DND-41 (cell line): ENCODE measurements at regions not wholly inside any gene's neighbourhood (a gene's known extent, or its start where the extent isn't known, plus 50 kb on each side); places are given as distances from the start of the nearest gene placed in this dataset.

Experiments used
- ATAC-seq: fragments of 200-7000 bp; cut with Tn5 transposase; 3 replicates; pipeline ENCODE4 v1.9.1; 2021; ENCODE audit warnings: low read depth; ENCODE audit not compliant: insufficient read depth
- DNase-seq: peaks from one replicate; pipeline ENCODE4 v3.0.0-alpha.2; 2020
- H2AFZ ChIP-seq: 2 replicates; pipeline ENCODE4 v1.6.0; 2012; ENCODE audit warnings: low read depth, low read length
- H3K27ac ChIP-seq: 2 replicates; pipeline ENCODE4 v1.5.1; 2012; ENCODE audit warnings: low read length, inconsistent platforms
- H3K27me3 ChIP-seq: fragments of 200-600 bp; sonication (generic); 2 replicates; pipeline ENCODE4 v1.6.0; 2012; ENCODE audit warnings: low read length, mild to moderate bottlenecking, inconsistent platforms; ENCODE audit not compliant: insufficient read depth, poor library complexity
- H3K36me3 ChIP-seq: 2 replicates; pipeline ENCODE4 v1.5.1; 2012; ENCODE audit warnings: low read length, inconsistent platforms; ENCODE audit not compliant: insufficient read depth
- H3K4me1 ChIP-seq: 2 replicates; pipeline ENCODE4 v1.5.1; 2012; ENCODE audit warnings: mild to moderate bottlenecking, low read length; ENCODE audit not compliant: insufficient read depth
- H3K4me2 ChIP-seq: 2 replicates; pipeline ENCODE4 v1.6.0; 2012; ENCODE audit warnings: mild to moderate bottlenecking, moderate library complexity, low read length, inconsistent platforms; ENCODE audit not compliant: insufficient read depth
- H3K4me3 ChIP-seq, 2 experiments: fragments of 200-600 bp in 1 of 2; shearing (Covaris generic) in 1 of 2; 2 replicates each; pipeline ENCODE4 v1.5.1; 2012 to 2016; ENCODE audit warnings: inconsistent platforms in 2 of 2, low read length in 2 of 2, mild to moderate bottlenecking in 2 of 2, low read depth in 1 of 2, moderate library complexity in 1 of 2
- H3K79me2 ChIP-seq: 2 replicates; pipeline ENCODE4 v1.6.0; 2012; ENCODE audit warnings: low read length, inconsistent platforms; ENCODE audit not compliant: insufficient read depth
- H3K9ac ChIP-seq: 2 replicates; pipeline ENCODE4 v1.6.0; 2012; ENCODE audit warnings: low read depth, mild to moderate bottlenecking, inconsistent platforms, low read length, moderate library complexity
- H3K9me3 ChIP-seq: 2 replicates; pipeline ENCODE4 v1.5.1; 2012; ENCODE audit warnings: low read length, moderate library complexity, mild to moderate bottlenecking, inconsistent platforms; ENCODE audit not compliant: insufficient read depth, severe bottlenecking
- H4K20me1 ChIP-seq: 2 replicates; pipeline ENCODE4 v1.6.0; 2012; ENCODE audit warnings: low read length; ENCODE audit not compliant: insufficient read depth
- EZH2 ChIP-seq: IDR thresholded peaks from 3 replicates; pipeline ENCODE4 v1.6.1; 2012; ENCODE audit warnings: borderline replicate concordance, low read depth, mild to moderate bottlenecking, moderate library complexity, low read length, inconsistent platforms; ENCODE audit not compliant: severe bottlenecking
- TF ChIP-seq, protein P1 (sequence below): IDR thresholded peaks from 2 replicates; pipeline ENCODE4 v1.5.1; 2012; ENCODE audit warnings: borderline replicate concordance, low read length, moderate library complexity, mild to moderate bottlenecking; ENCODE audit not compliant: poor library complexity, severe bottlenecking; ENCODE audit errors: extremely low read depth

DNA sequence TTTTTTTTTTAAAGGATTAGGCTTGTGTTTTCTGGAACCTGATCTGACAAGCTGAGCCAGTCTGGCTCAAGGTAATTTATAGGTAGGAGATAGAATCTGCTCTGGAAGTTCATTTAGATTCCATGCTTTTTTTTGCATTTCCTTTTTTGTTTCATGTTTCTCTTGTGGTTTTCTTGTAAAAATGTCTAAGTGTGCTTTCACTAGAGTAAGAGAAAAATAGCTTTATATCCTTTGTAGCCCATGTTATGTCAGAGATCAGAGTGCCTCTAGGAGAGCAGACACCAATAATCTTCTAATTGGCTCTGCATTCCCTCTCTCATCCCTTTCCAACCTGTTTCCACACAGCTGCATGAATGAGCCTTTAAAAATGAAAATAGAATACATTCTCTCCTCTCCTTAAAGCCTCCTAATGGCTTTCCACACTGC, 389.8 kb upstream of the KCNMB2 start:
- Histone ChIP-seq H3K9ac (no peak overlapping the region), H4K20me1 (no peaks in the 10 kb centered on the region), H3K4me2 (no peak overlapping the region), H3K79me2 (no peaks in the 10 kb centered on the region), H3K27me3 (no peaks in the 10 kb centered on the region), H3K36me3 (no peaks in the 10 kb centered on the region), H3K4me3 (no peak overlapping the region), H2AFZ (no peak overlapping the region), H3K4me1 (peaks cover 4% of the 10 kb centered on the region; the same call in 1 of the 2 replicates), H3K27ac (no peak overlapping the region), H3K9me3 (no peaks in the 10 kb centered on the region)
- TF ChIP-seq, protein P1, sequence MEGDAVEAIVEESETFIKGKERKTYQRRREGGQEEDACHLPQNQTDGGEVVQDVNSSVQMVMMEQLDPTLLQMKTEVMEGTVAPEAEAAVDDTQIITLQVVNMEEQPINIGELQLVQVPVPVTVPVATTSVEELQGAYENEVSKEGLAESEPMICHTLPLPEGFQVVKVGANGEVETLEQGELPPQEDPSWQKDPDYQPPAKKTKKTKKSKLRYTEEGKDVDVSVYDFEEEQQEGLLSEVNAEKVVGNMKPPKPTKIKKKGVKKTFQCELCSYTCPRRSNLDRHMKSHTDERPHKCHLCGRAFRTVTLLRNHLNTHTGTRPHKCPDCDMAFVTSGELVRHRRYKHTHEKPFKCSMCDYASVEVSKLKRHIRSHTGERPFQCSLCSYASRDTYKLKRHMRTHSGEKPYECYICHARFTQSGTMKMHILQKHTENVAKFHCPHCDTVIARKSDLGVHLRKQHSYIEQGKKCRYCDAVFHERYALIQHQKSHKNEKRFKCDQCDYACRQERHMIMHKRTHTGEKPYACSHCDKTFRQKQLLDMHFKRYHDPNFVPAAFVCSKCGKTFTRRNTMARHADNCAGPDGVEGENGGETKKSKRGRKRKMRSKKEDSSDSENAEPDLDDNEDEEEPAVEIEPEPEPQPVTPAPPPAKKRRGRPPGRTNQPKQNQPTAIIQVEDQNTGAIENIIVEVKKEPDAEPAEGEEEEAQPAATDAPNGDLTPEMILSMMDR: no peak
- TF ChIP-seq EZH2: no peak
- ATAC-seq: no peak
- no peak for DNase-seq

DNA sequence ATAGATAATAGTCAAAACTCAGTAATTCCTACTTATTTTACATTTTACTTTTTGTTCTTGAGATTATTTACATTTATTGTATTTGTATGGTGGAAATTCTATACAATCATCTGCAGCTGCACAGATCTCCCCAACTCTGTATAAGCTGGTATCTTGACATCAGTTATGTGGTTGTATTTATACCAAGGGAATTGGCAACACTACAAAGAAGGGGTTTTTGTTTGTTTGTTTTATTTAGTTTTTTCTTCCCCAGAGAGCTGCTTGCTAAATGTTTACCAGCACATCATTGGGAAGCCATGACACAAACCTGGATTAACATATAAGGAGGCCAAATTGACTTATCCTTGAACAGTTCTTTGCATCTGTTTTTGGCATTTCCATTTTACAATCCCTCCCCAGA, 389.2 kb upstream of the KCNMB2 start:
- Histone ChIP-seq H3K4me3 (no peak overlapping the region), H3K27ac (no peak overlapping the region), H3K9me3 (no peaks in the 10 kb centered on the region), H3K27me3 (no peaks in the 10 kb centered on the region), H2AFZ (no peak overlapping the region), H3K79me2 (no peaks in the 10 kb centered on the region), H3K4me2 (no peak overlapping the region), H4K20me1 (no peaks in the 10 kb centered on the region), H3K9ac (no peak overlapping the region), H3K4me1 (peaks cover 4% of the 10 kb centered on the region; the same call in 1 of the 2 replicates), H3K36me3 (no peaks in the 10 kb centered on the region)
- TF ChIP-seq EZH2: no peak
- TF ChIP-seq, protein P1: no peak
- ATAC-seq (no peak), DNase-seq (no peak)

DNA sequence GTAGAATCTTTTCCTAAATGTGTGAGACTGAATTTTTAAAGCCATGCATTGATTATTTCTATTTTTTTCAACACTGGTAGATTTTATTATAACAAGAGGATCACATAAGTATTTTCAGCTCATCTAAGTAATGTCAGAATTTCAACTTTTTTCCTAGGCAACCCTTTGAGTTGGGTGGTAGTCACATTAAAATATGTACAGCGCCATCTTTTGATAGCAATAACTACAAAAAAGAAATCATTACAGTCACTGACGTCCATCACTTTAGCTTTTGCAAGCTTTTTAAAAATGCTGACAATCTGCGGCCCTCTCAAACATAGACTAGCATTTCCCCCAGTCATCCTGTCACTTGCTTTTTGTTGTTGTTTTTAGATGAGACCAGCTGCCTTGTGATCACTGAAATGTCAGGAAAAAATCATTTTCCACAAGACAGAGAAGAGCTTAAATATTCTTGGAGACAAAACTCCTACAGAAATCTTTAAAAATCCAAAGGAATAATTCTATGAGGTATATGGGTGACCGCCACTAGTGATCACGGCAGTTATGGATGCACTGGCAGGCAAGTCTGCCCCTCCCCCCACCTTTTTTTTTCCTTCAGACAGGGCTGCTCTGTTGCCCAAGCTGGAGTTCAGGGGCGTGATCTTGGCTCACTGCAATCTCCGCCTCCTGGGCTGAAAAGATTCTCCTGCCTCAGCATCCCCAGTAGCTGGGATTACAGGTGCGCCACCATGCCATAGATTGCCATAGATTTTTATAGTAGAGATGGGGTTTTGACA, 384.0 kb upstream of the KCNMB2 start:
- Histone ChIP-seq H3K36me3 (no peaks in the 10 kb centered on the region), H3K4me1 (no peaks in the 10 kb centered on the region), H3K4me3 (no peak overlapping the region), H3K27ac (no peak overlapping the region), H3K9ac (no peak overlapping the region), H3K9me3 (no peaks in the 10 kb centered on the region), H2AFZ (no peak overlapping the region), H3K27me3 (no peaks in the 10 kb centered on the region), H4K20me1 (no peaks in the 10 kb centered on the region), H3K4me2 (no peak overlapping the region), H3K79me2 (no peaks in the 10 kb centered on the region)
- TF ChIP-seq, protein P1: no peak
- no peak for TF ChIP-seq EZH2
- ATAC-seq (no peak), DNase-seq (no peak)

DNA sequence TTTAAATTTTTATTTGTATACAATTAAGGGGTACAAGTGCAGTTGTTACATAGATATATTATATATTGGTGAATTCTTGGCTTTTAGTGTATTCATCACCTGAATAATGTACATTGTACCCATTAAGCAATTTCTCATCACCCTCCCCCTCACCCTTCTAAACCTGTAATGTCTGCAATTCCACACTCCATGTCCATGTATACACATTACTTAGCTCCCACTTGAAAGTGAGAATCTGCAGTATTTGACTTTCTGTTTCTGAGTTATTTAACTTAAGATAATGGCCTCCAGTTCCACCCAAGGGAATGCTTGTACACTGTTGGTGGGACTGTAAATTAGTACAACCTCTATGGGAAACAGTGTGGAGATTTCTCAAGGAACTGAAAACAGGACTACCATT, 383.2 kb upstream of the KCNMB2 start:
- ATAC-seq: no peak

More for the DNA sequence above, 383.2 kb upstream of the KCNMB2 start:
- no peaks in the 10 kb centered on the region for H3K9me3 ChIP-seq
- no peaks in the 10 kb centered on the region for H3K79me2 ChIP-seq
- no peaks in the 10 kb centered on the region for H3K36me3 ChIP-seq
- no peak overlapping the region for H3K4me3 ChIP-seq
- H3K27ac ChIP-seq: no peak overlapping the region
- H3K9ac ChIP-seq: no peak overlapping the region
- H3K27me3 ChIP-seq: no peaks in the 10 kb centered on the region
- H2AFZ ChIP-seq: no peak overlapping the region
- no peak for TF ChIP-seq EZH2
- TF ChIP-seq, protein P1: no peak
- H4K20me1 ChIP-seq: no peaks in the 10 kb centered on the region
- no peaks in the 10 kb centered on the region for H3K4me1 ChIP-seq
- H3K4me2 ChIP-seq: no peak overlapping the region
- DNase-seq: no peak
